ENCODE measurements at regions not wholly inside any gene's neighbourhood (a gene's known extent, or its start where the extent isn't known, plus 50 kb on each side); places are given as distances from the start of the nearest gene placed in this dataset.

- intact Hi-C loops (cut with DNase I): no loop called here
These were observed 917.1 kb upstream of the INTU start for GRCh38 chr4:126715681-126716080.

GRCh38 chr4:126718136-126718535 is 914.6 kb upstream of the INTU start:
- Histone ChIP-seq H3K27ac (no peak overlapping the region), H3K9me3 (no peaks in the 10 kb centered on the region), H3K4me1 (no peaks in the 10 kb centered on the region), H3K36me3 (no peaks in the 10 kb centered on the region), H3K27me3 (no peaks in the 10 kb centered on the region), H3K4me3 (no peak overlapping the region)
- TF ChIP-seq POLR2AphosphoS5 (IDR thresholded peaks at IDR 0.05; ENCODE audit: insufficient read depth in 1 of 2, low read depth in 1 of 2): no peak
- TF ChIP-seq CTCF (IDR thresholded peaks at IDR 0.05): no peak
- TF ChIP-seq POLR2A (IDR thresholded peaks at IDR 0.05): no peak
- intact Hi-C loops (cut with DNase I): no loop called here
- DNase-seq (ENCODE audit: extremely low spot score in 2 of 2): no peak

More at GRCh38 chr4:126715681-126716080, 917.1 kb upstream of the INTU start:
- H3K9me3 ChIP-seq: no peaks in the 10 kb centered on the region
- no peaks in the 10 kb centered on the region for H3K36me3 ChIP-seq
- H3K4me3 ChIP-seq: no peak overlapping the region
- no peak overlapping the region for H3K27ac ChIP-seq
- no peak for TF ChIP-seq POLR2A (IDR thresholded peaks at IDR 0.05)
- TF ChIP-seq CTCF (IDR thresholded peaks at IDR 0.05): no peak
- no peak for TF ChIP-seq POLR2AphosphoS5 (IDR thresholded peaks at IDR 0.05; ENCODE audit: insufficient read depth in 1 of 2, low read depth in 1 of 2)
- H3K4me1 ChIP-seq: no peaks in the 10 kb centered on the region
- no peaks in the 10 kb centered on the region for H3K27me3 ChIP-seq
- DNase-seq (ENCODE audit: extremely low spot score in 2 of 2): no peak

- H3K4me1 ChIP-seq: no peaks in the 10 kb centered on the region
- no peak for TF ChIP-seq CTCF (IDR thresholded peaks at IDR 0.05)
- no peak for TF ChIP-seq POLR2A (IDR thresholded peaks at IDR 0.05)
- no peak for TF ChIP-seq POLR2AphosphoS5 (IDR thresholded peaks at IDR 0.05; ENCODE audit: insufficient read depth in 1 of 2, low read depth in 1 of 2)
- no peak overlapping the region for H3K27ac ChIP-seq
- no peaks in the 10 kb centered on the region for H3K9me3 ChIP-seq
- no peaks in the 10 kb centered on the region for H3K36me3 ChIP-seq
- no peak overlapping the region for H3K4me3 ChIP-seq
- DNase-seq (ENCODE audit: extremely low spot score in 2 of 2): no peak
- intact Hi-C loops (cut with DNase I): no loop called here
- no peaks in the 10 kb centered on the region for H3K27me3 ChIP-seq
These were observed 912.9 kb upstream of the INTU start for GRCh38 chr4:126719852-126720251.

GRCh38 chr4:126725906-126726305 is 906.9 kb upstream of the INTU start:
- TF ChIP-seq POLR2AphosphoS5 (IDR thresholded peaks at IDR 0.05; ENCODE audit: insufficient read depth in 1 of 2, low read depth in 1 of 2): no peak
- H3K36me3 ChIP-seq: no peaks in the 10 kb centered on the region
- H3K27me3 ChIP-seq: no peaks in the 10 kb centered on the region
- no peaks in the 10 kb centered on the region for H3K4me1 ChIP-seq
- no peak overlapping the region for H3K4me3 ChIP-seq
- intact Hi-C loops (cut with DNase I): no loop called here
- no peak for DNase-seq (ENCODE audit: extremely low spot score in 2 of 2)
- H3K27ac ChIP-seq: no peak overlapping the region
- H3K9me3 ChIP-seq: no peaks in the 10 kb centered on the region

GRCh38 chr4:126727461-126727860 is 905.3 kb upstream of the INTU start:
- no peaks in the 10 kb centered on the region for H3K4me1 ChIP-seq
- no peak overlapping the region for H3K27ac ChIP-seq
- DNase-seq (ENCODE audit: extremely low spot score in 2 of 2): no peak
- no peak overlapping the region for H3K4me3 ChIP-seq
- TF ChIP-seq POLR2AphosphoS5 (IDR thresholded peaks at IDR 0.05; ENCODE audit: insufficient read depth in 1 of 2, low read depth in 1 of 2): no peak
- no peak for TF ChIP-seq POLR2A (IDR thresholded peaks at IDR 0.05)
- TF ChIP-seq CTCF (IDR thresholded peaks at IDR 0.05): no peak
- no peaks in the 10 kb centered on the region for H3K27me3 ChIP-seq
- H3K9me3 ChIP-seq: no peaks in the 10 kb centered on the region
- H3K36me3 ChIP-seq: no peaks in the 10 kb centered on the region
- intact Hi-C loops (cut with DNase I): no loop called here

GRCh38 chr4:126731062-126731461 is 901.7 kb upstream of the INTU start:
- DNase-seq (ENCODE audit: extremely low spot score in 2 of 2): no peak

More at GRCh38 chr4:126731062-126731461, 901.7 kb upstream of the INTU start:
- Histone ChIP-seq H3K4me1 (no peaks in the 10 kb centered on the region), H3K36me3 (no peaks in the 10 kb centered on the region), H3K9me3 (no peaks in the 10 kb centered on the region), H3K27ac (no peak overlapping the region), H3K27me3 (no peaks in the 10 kb centered on the region), H3K4me3 (no peak overlapping the region)
- intact Hi-C loops (cut with DNase I): no loop called here
- TF ChIP-seq POLR2A (IDR thresholded peaks at IDR 0.05) (no peak), POLR2AphosphoS5 (IDR thresholded peaks at IDR 0.05; ENCODE audit: insufficient read depth in 1 of 2, low read depth in 1 of 2) (no peak), CTCF (IDR thresholded peaks at IDR 0.05) (no peak)
